ENCODE measurements at regions not wholly inside any gene's neighbourhood (a gene's known extent, or its start where the extent isn't known, plus 50 kb on each side); places are given as distances from the start of the nearest gene placed in this dataset.

GRCh38 chr2:154978244-154978643 lies 279.7 kb downstream of the KCNJ3 start:
- H2AFZ ChIP-seq (ENCODE audit: low read length), result no peak overlapping the region
- no peaks in the 10 kb centered on the region for H3K23me2 ChIP-seq (ENCODE audit: low read depth, low read length)
- H3K79me1 ChIP-seq (ENCODE audit: low read depth, low read length), result no peaks in the 10 kb centered on the region
- H3K18ac ChIP-seq (ENCODE audit: extremely low read depth, low read length), result no peak overlapping the region
- no peaks in the 10 kb centered on the region for H3K36me3 ChIP-seq (ENCODE audit: control insufficient read depth in 2 of 4, insufficient read depth in 4 of 4, low read length in 3 of 4)
- no peak overlapping the region for H2BK5ac ChIP-seq (ENCODE audit: low read depth, low read length)
- no peak overlapping the region for H4K8ac ChIP-seq (ENCODE audit: extremely low read depth, insufficient read depth, low read length)
- POLR2A ChIA-PET (ENCODE audit: partially characterized antibody), result no interaction called here
- H4K91ac ChIP-seq (replicated peaks; ENCODE audit: insufficient read length, low read length), result no peak overlapping the region
- WGBS, 2 experiments (ENCODE audit: extremely low coverage in 1 of 2, insufficient coverage in 1 of 2, insufficient read length in 1 of 2, insufficient replicate concordance in 2 of 2, low coverage in 1 of 2, low lambda C conversion rate in 2 of 2, missing lambda C conversion rate in 1 of 2), result 93% methylated on average over 4 of the region's 4 CpGs; no CpG with 5 or more reads in 1 of the 2 experiments
- H2BK12ac ChIP-seq (ENCODE audit: low read depth, low read length), result no peak overlapping the region
- no peaks in the 10 kb centered on the region for H3K4me1 ChIP-seq (replicated peaks in 1 of 4; ENCODE audit: control insufficient read depth in 3 of 4, insufficient read depth in 4 of 4, low read length in 3 of 4)
- no peak overlapping the region for H3K9ac ChIP-seq (replicated peaks in 1 of 4; ENCODE audit: extremely low read depth in 1 of 4, low read depth in 3 of 4, low read length in 3 of 4)
- H3K4me2 ChIP-seq (ENCODE audit: insufficient read depth in 1 of 2, low read depth in 2 of 2, low read length in 2 of 2), result no peak overlapping the region
- H3K23ac ChIP-seq (ENCODE audit: insufficient read length), result no peak overlapping the region
- no peak overlapping the region for H2AK5ac ChIP-seq (ENCODE audit: low read depth, low read length)
- H3K9me3 ChIP-seq (ENCODE audit: insufficient read depth in 2 of 2, low read depth in 1 of 2, low read length in 1 of 2), result no peaks in the 10 kb centered on the region
- H3K27ac ChIP-seq (ENCODE audit: low read depth, low read length), result no peak overlapping the region
- no peaks in the 10 kb centered on the region for H3K27me3 ChIP-seq (replicated peaks in 1 of 4; ENCODE audit: control insufficient read depth in 3 of 4, extremely low read depth in 1 of 4, insufficient read depth in 3 of 4, low read length in 3 of 4)
- no peak overlapping the region for H4K5ac ChIP-seq (ENCODE audit: insufficient read length, low read depth, low read length)
- H4K20me1 ChIP-seq (replicated peaks in 1 of 2; ENCODE audit: control insufficient read depth in 1 of 2, insufficient read depth in 2 of 2, low read length in 2 of 2), result no peaks in the 10 kb centered on the region
- no peak overlapping the region for H3K56ac ChIP-seq (replicated peaks; ENCODE audit: insufficient read length, low read depth, low read length)
- no peak overlapping the region for H3K4me3 ChIP-seq (ENCODE audit: extremely low read depth in 1 of 4, insufficient read depth in 2 of 4, low read depth in 3 of 4, low read length in 4 of 4)
- no peak for DNase-seq (ENCODE audit: low read depth in 1 of 2, low spot score in 2 of 2)
- no peak for TF ChIP-seq FOSL1 (IDR thresholded peaks at IDR 0.05; ENCODE audit: insufficient read depth, low read depth, low read length)
- CTCF ChIA-PET (ENCODE audit: partially characterized antibody), result no interaction called here
- H2BK120ac ChIP-seq (replicated peaks; ENCODE audit: low read depth, low read length), result no peak overlapping the region
- H2BK15ac ChIP-seq (ENCODE audit: low read length), result no peak overlapping the region
- no peak overlapping the region for H3K4ac ChIP-seq (replicated peaks; ENCODE audit: insufficient read length, low read depth, low read length)
- H3K14ac ChIP-seq (ENCODE audit: insufficient read length), result no peak overlapping the region
- H3K79me2 ChIP-seq (ENCODE audit: control insufficient read depth in 1 of 2, insufficient read depth in 2 of 2, low read length in 2 of 2), result no peaks in the 10 kb centered on the region
- no peak overlapping the region for H2BK20ac ChIP-seq (ENCODE audit: low read length)
- FAIRE-seq, result no peak

Measured in H1 (cell line).